Mucosa of descending colon (tissue), 3 donors: ENCODE measurements at regions not wholly inside any gene's neighbourhood (a gene's known extent, or its start where the extent isn't known, plus 50 kb on each side); places are given as distances from the start of the nearest gene placed in this dataset.

Source experiments
- ATAC-seq: fragments of 200-7000 bp; cut with Tn5 transposase; one replicate; pipeline ENCODE4 v1.9.1; 2020; ENCODE audit warnings: mild to moderate bottlenecking, moderate library complexity
- DNase-seq, 3 donors: peaks; one replicate each; pipeline ENCODE4 v3.0.0-alpha.2; 2020
- H3K36me3 ChIP-seq: fragments of 200-600 bp; one replicate; pipeline ENCODE4 v1.8.0; 2021; ENCODE audit warnings: low read depth, mild to moderate bottlenecking
- H3K4me1 ChIP-seq: fragments of 200-600 bp; one replicate; pipeline ENCODE4 v1.8.0; 2021; ENCODE audit warnings: low read depth, mild to moderate bottlenecking
- H3K4me3 ChIP-seq: fragments of 200-600 bp; one replicate; pipeline ENCODE4 v1.8.0; 2021; ENCODE audit warnings: mild to moderate bottlenecking
- H3K9me3 ChIP-seq: fragments of 200-600 bp; one replicate; pipeline ENCODE4 v1.8.0; 2021; ENCODE audit warnings: mild to moderate bottlenecking
- CTCF ChIP-seq: fragments of 200-600 bp; IDR thresholded peaks from one replicate; pipeline ENCODE4 v1.8.0; 2022; ENCODE audit warnings: antibody characterized with exemption, mild to moderate bottlenecking
- intact Hi-C, 2 donors: fragments of 100-400 bp; cut with DNase I in 1 of 2; cut with micrococcal nuclease in 1 of 2; formaldehyde crosslinking; loops; one replicate each; pipeline versions ENCODE4 v1.11.0 to v1.11.1; 2022; cut with DNase I, micrococcal nuclease
- donor health status: DM: no; HTN: no; CAD: no; lungs with moderate emphysema.
- donor health status: DM: no; HTN: no; CAD: no.
- donor health status: DM: no; HTN: yes; CAD: no.

GRCh38 chr4:89397441-89397840 lies 89.8 kb upstream of the GPRIN3 start:
- intact Hi-C loops = no loop called here

GRCh38 chr4:89382439-89382838 lies 74.8 kb upstream of the GPRIN3 start:
- Histone ChIP-seq H3K36me3 (no peaks in the 10 kb centered on the region), H3K9me3 (no peaks in the 10 kb centered on the region), H3K4me3 (no peak overlapping the region), H3K4me1 (peaks cover 4% of the 10 kb centered on the region)
- TF ChIP-seq CTCF = no peak
- intact Hi-C loops = no loop called here
- ATAC-seq (no peak), DNase-seq (no peak)

More at GRCh38 chr4:89397441-89397840, 89.8 kb upstream of the GPRIN3 start:
- DNase-seq (no peak), ATAC-seq (no peak)
- Histone ChIP-seq H3K4me3 (no peak overlapping the region), H3K36me3 (no peaks in the 10 kb centered on the region), H3K4me1 (no peaks in the 10 kb centered on the region), H3K9me3 (no peaks in the 10 kb centered on the region)
- no peak for TF ChIP-seq CTCF

- Histone ChIP-seq H3K36me3 (no peaks in the 10 kb centered on the region), H3K4me1 (peaks cover 4% of the 10 kb centered on the region), H3K4me3 (no peak overlapping the region), H3K9me3 (no peaks in the 10 kb centered on the region)
- TF ChIP-seq CTCF = no peak
- no peak for DNase-seq
- no peak for ATAC-seq
- intact Hi-C loops = no loop called here
Observed at GRCh38 chr4:89380980-89381379, 73.4 kb upstream of the GPRIN3 start.

- Histone ChIP-seq H3K9me3 (no peaks in the 10 kb centered on the region), H3K4me1 (peaks cover 4% of the 10 kb centered on the region), H3K36me3 (no peaks in the 10 kb centered on the region), H3K4me3 (no peak overlapping the region)
- TF ChIP-seq CTCF = no peak
- peak; percentile 88 for ATAC-seq
- no peak for DNase-seq
- intact Hi-C loops = no loop called here
Observed at GRCh38 chr4:89379511-89380044, 72.0 kb upstream of the GPRIN3 start.

DNA sequence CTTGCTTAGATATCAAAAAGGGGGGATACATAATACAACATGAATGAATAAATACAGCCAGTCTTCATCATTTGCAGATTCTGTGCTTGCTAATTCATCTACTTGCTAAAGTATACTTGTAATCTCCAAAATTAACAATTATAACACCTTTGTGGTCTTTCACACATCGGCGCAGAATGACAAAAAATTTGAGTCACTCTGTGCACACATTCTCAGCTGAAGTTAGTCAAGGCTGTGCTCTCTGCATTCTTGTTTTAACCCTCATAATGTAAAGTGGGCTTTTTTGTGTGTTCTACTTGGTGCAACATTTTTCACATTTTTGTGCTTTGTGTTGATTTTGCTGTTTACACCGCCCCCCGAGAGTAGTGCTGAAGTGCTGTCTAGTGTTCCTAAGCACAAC lies 65.8 kb upstream of the GPRIN3 start:
- no peak overlapping the region for H3K4me3 ChIP-seq
- intact Hi-C loops = no loop called here

More for the DNA sequence above, 65.8 kb upstream of the GPRIN3 start:
- DNase-seq (no peak), ATAC-seq (no peak)
- no peak for TF ChIP-seq CTCF
- Histone ChIP-seq H3K36me3 (no peaks in the 10 kb centered on the region), H3K4me1 (no peaks in the 10 kb centered on the region), H3K9me3 (no peaks in the 10 kb centered on the region)
